ENCODE measurements at regions not wholly inside any gene's neighbourhood (a gene's known extent, or its start where the extent isn't known, plus 50 kb on each side); places are given as distances from the start of the nearest gene placed in this dataset.

DNA sequence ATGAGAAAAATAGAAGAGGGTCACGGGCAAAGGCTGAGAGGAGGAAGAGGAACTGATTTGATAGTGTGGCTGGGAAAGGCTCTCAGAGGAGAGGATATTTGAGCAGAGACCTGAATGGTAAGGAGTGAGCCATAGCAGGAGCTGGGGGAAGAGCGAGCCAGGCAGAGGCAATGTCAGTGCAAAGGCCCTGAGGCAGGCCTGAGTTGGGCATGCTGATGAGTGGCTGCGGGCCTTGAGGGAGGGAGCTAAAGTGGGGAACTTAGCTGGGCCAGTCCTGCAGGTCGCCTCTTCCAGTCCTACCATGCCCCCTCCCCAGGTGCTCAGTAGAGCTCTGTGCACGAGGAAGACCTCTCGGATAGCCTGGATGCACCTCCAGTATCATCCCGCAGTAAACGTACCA, 55.4 kb upstream of the FGFR2 start:
- TF ChIP-seq, protein P1, sequence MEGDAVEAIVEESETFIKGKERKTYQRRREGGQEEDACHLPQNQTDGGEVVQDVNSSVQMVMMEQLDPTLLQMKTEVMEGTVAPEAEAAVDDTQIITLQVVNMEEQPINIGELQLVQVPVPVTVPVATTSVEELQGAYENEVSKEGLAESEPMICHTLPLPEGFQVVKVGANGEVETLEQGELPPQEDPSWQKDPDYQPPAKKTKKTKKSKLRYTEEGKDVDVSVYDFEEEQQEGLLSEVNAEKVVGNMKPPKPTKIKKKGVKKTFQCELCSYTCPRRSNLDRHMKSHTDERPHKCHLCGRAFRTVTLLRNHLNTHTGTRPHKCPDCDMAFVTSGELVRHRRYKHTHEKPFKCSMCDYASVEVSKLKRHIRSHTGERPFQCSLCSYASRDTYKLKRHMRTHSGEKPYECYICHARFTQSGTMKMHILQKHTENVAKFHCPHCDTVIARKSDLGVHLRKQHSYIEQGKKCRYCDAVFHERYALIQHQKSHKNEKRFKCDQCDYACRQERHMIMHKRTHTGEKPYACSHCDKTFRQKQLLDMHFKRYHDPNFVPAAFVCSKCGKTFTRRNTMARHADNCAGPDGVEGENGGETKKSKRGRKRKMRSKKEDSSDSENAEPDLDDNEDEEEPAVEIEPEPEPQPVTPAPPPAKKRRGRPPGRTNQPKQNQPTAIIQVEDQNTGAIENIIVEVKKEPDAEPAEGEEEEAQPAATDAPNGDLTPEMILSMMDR (IDR thresholded peaks at IDR 0.05; ENCODE audit: low read depth, low read length, missing input control): no peak
- TF ChIP-seq, protein P2, sequence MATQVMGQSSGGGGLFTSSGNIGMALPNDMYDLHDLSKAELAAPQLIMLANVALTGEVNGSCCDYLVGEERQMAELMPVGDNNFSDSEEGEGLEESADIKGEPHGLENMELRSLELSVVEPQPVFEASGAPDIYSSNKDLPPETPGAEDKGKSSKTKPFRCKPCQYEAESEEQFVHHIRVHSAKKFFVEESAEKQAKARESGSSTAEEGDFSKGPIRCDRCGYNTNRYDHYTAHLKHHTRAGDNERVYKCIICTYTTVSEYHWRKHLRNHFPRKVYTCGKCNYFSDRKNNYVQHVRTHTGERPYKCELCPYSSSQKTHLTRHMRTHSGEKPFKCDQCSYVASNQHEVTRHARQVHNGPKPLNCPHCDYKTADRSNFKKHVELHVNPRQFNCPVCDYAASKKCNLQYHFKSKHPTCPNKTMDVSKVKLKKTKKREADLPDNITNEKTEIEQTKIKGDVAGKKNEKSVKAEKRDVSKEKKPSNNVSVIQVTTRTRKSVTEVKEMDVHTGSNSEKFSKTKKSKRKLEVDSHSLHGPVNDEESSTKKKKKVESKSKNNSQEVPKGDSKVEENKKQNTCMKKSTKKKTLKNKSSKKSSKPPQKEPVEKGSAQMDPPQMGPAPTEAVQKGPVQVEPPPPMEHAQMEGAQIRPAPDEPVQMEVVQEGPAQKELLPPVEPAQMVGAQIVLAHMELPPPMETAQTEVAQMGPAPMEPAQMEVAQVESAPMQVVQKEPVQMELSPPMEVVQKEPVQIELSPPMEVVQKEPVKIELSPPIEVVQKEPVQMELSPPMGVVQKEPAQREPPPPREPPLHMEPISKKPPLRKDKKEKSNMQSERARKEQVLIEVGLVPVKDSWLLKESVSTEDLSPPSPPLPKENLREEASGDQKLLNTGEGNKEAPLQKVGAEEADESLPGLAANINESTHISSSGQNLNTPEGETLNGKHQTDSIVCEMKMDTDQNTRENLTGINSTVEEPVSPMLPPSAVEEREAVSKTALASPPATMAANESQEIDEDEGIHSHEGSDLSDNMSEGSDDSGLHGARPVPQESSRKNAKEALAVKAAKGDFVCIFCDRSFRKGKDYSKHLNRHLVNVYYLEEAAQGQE (IDR thresholded peaks at IDR 0.05): no peak
- no peak for TF ChIP-seq RAD21 (IDR thresholded peaks at IDR 0.05)
